ENCODE measurements at regions not wholly inside any gene's neighbourhood (a gene's known extent, or its start where the extent isn't known, plus 50 kb on each side); places are given as distances from the start of the nearest gene placed in this dataset.

- TF ChIP-seq POLR2A (IDR thresholded peaks at IDR 0.05; ENCODE audit: low read depth, low read length), result no peak
- no peak for TF ChIP-seq GATA2 (IDR thresholded peaks at IDR 0.05; ENCODE audit: insufficient read depth, insufficient read length, low read depth, low read length)
- TF ChIP-seq CTCF (IDR thresholded peaks at IDR 0.05; ENCODE audit: extremely low read depth in 1 of 2, insufficient read depth in 1 of 2, low read depth in 1 of 2, low read length in 2 of 2), result no peak
- no peak for TF ChIP-seq POLR2AphosphoS5 (IDR thresholded peaks at IDR 0.05; ENCODE audit: insufficient read depth, low read depth, low read length)
- no peak for TF ChIP-seq EZH2 (IDR thresholded peaks at IDR 0.05; ENCODE audit: borderline replicate concordance, low read depth, low read length, severe bottlenecking)
- TF ChIP-seq MYC (IDR thresholded peaks at IDR 0.05; ENCODE audit: low read depth, low read length), result no peak
- TF ChIP-seq MAX (IDR thresholded peaks at IDR 0.05; ENCODE audit: insufficient read depth, insufficient read length), result no peak
- TF ChIP-seq FOS (IDR thresholded peaks at IDR 0.05; ENCODE audit: borderline replicate concordance, insufficient read depth, low read length), result no peak
Measured at GRCh38 chr7:132035517-132036362, 479.3 kb upstream of the PODXL start.
